ENCODE measurements at regions not wholly inside any gene's neighbourhood (a gene's known extent, or its start where the extent isn't known, plus 50 kb on each side); places are given as distances from the start of the nearest gene placed in this dataset.

GRCh38 chr13:64810750-64811149, 2419.4 kb downstream of the PCDH9 start:
- H2AFZ ChIP-seq (ENCODE audit: low read length): no peak overlapping the region
- TF ChIP-seq CTCF (IDR thresholded peaks at IDR 0.05; ENCODE audit: low read length) (no peak), EZH2phosphoT487 (IDR thresholded peaks at IDR 0.05; ENCODE audit: low read length) (no peak), EZH2 (optimal IDR thresholded peaks at IDR 0.05; ENCODE audit: low read depth, low read length) (no peak)
- H3K9me3 ChIP-seq (replicated peaks; ENCODE audit: insufficient read depth, low read length): no peaks in the 10 kb centered on the region
- no peaks in the 10 kb centered on the region for H3K27me3 ChIP-seq (replicated peaks; ENCODE audit: insufficient read depth, low read length)
- H3K27ac ChIP-seq (ENCODE audit: low read length): no peak overlapping the region
- H3K36me3 ChIP-seq (replicated peaks; ENCODE audit: insufficient read depth, low read length): no peaks in the 10 kb centered on the region
- H3K9ac ChIP-seq (ENCODE audit: low read length): no peak overlapping the region
- no peak overlapping the region for H3K4me3 ChIP-seq (ENCODE audit: low read length)
- no peaks in the 10 kb centered on the region for H4K20me1 ChIP-seq (ENCODE audit: insufficient read depth, low read length)
- no peaks in the 10 kb centered on the region for H3F3A ChIP-seq (ENCODE audit: insufficient read depth, low read length)
- H3K4me1 ChIP-seq (ENCODE audit: low read length): no peaks in the 10 kb centered on the region
- no peak for DNase-seq
- no peaks in the 10 kb centered on the region for H3K79me2 ChIP-seq (ENCODE audit: low read length)
- H3K9me2 ChIP-seq (replicated peaks; ENCODE audit: insufficient read depth, low read length): no peaks in the 10 kb centered on the region
- H3K4me2 ChIP-seq (ENCODE audit: low read depth, low read length): no peak overlapping the region

GRCh38 chr13:64808704-64809103, 2421.4 kb downstream of the PCDH9 start:
- Histone ChIP-seq H3K4me3 (ENCODE audit: low read length) (no peak overlapping the region), H4K20me1 (ENCODE audit: insufficient read depth, low read length) (no peaks in the 10 kb centered on the region), H3K4me2 (ENCODE audit: low read depth, low read length) (no peak overlapping the region), H3K36me3 (replicated peaks; ENCODE audit: insufficient read depth, low read length) (no peaks in the 10 kb centered on the region), H3K9ac (ENCODE audit: low read length) (no peak overlapping the region), H3K27ac (ENCODE audit: low read length) (no peak overlapping the region), H3K79me2 (ENCODE audit: low read length) (no peaks in the 10 kb centered on the region), H3K9me3 (replicated peaks; ENCODE audit: insufficient read depth, low read length) (no peaks in the 10 kb centered on the region), H2AFZ (ENCODE audit: low read length) (no peak overlapping the region), H3F3A (ENCODE audit: insufficient read depth, low read length) (no peaks in the 10 kb centered on the region), H3K27me3 (replicated peaks; ENCODE audit: insufficient read depth, low read length) (no peaks in the 10 kb centered on the region), H3K4me1 (ENCODE audit: low read length) (no peaks in the 10 kb centered on the region), H3K9me2 (replicated peaks; ENCODE audit: insufficient read depth, low read length) (no peaks in the 10 kb centered on the region)
- DNase-seq: no peak
- no peak for TF ChIP-seq CTCF (IDR thresholded peaks at IDR 0.05; ENCODE audit: low read length)

GRCh38 chr13:64801768-64802167, 2428.4 kb downstream of the PCDH9 start:
- Histone ChIP-seq H2AFZ (ENCODE audit: low read length) (no peak overlapping the region), H3K27me3 (replicated peaks; ENCODE audit: insufficient read depth, low read length) (no peaks in the 10 kb centered on the region)
- TF ChIP-seq CTCF (IDR thresholded peaks at IDR 0.05; ENCODE audit: low read length) (no peak), EZH2phosphoT487 (IDR thresholded peaks at IDR 0.05; ENCODE audit: low read length) (no peak), EZH2 (optimal IDR thresholded peaks at IDR 0.05; ENCODE audit: low read depth, low read length) (no peak)

More at GRCh38 chr13:64801768-64802167, 2428.4 kb downstream of the PCDH9 start:
- no peaks in the 10 kb centered on the region for H3K9me3 ChIP-seq (replicated peaks; ENCODE audit: insufficient read depth, low read length)
- H4K20me1 ChIP-seq (ENCODE audit: insufficient read depth, low read length): no peaks in the 10 kb centered on the region
- H3K9me2 ChIP-seq (replicated peaks; ENCODE audit: insufficient read depth, low read length): no peaks in the 10 kb centered on the region
- H3K4me1 ChIP-seq (ENCODE audit: low read length): no peaks in the 10 kb centered on the region
- no peak for DNase-seq
- H3F3A ChIP-seq (ENCODE audit: insufficient read depth, low read length): no peaks in the 10 kb centered on the region
- H3K4me2 ChIP-seq (ENCODE audit: low read depth, low read length): no peak overlapping the region
- H3K36me3 ChIP-seq (replicated peaks; ENCODE audit: insufficient read depth, low read length): no peaks in the 10 kb centered on the region
- no peaks in the 10 kb centered on the region for H3K79me2 ChIP-seq (ENCODE audit: low read length)
- no peak overlapping the region for H3K4me3 ChIP-seq (ENCODE audit: low read length)
- H3K27ac ChIP-seq (ENCODE audit: low read length): no peak overlapping the region
- H3K9ac ChIP-seq (ENCODE audit: low read length): no peak overlapping the region

Data from MM.1S (cell line).